ENCODE measurements at regions not wholly inside any gene's neighbourhood (a gene's known extent, or its start where the extent isn't known, plus 50 kb on each side); places are given as distances from the start of the nearest gene placed in this dataset.
A peak's percentile ranks its signal among the peaks of the same experiment; 100 is the strongest.

GRCh38 chr3:117473981-117474538 lies 764.5 kb downstream of the TUSC7 start:
- intact Hi-C loops (cut with DNase I, micrococcal nuclease), result no loop called here

GRCh38 chr3:117476572-117476971 lies 767.0 kb downstream of the TUSC7 start:
- DNase-seq (no peak), ATAC-seq (no peak)
- intact Hi-C loops (cut with DNase I, micrococcal nuclease), result no loop called here

More at GRCh38 chr3:117473981-117474538, 764.5 kb downstream of the TUSC7 start:
- no peak for ATAC-seq
- Histone ChIP-seq H3K4me3 (no peak overlapping the region), H3K4me1 (ENCODE audit: low read depth) (no peaks in the 10 kb centered on the region), H3K9me3 (no peaks in the 10 kb centered on the region), H3K36me3 (ENCODE audit: low read depth) (no peaks in the 10 kb centered on the region)
- DNase-seq, result peak in 1 of 3 donors; percentile 5
- TF ChIP-seq CTCF (IDR thresholded peaks at IDR 0.05), result no peak

GRCh38 chr3:117477214-117477755 lies 767.7 kb downstream of the TUSC7 start:
- ATAC-seq (no peak), DNase-seq (no peak)
- Histone ChIP-seq H3K9me3 (no peaks in the 10 kb centered on the region), H3K4me3 (no peak overlapping the region), H3K4me1 (ENCODE audit: low read depth) (no peaks in the 10 kb centered on the region), H3K36me3 (ENCODE audit: low read depth) (no peaks in the 10 kb centered on the region)
- intact Hi-C loops (cut with DNase I, micrococcal nuclease), result no loop called here
- TF ChIP-seq CTCF (IDR thresholded peaks at IDR 0.05), result no peak

More at GRCh38 chr3:117476572-117476971, 767.0 kb downstream of the TUSC7 start:
- Histone ChIP-seq H3K4me3 (no peak overlapping the region), H3K4me1 (ENCODE audit: low read depth) (no peaks in the 10 kb centered on the region), H3K9me3 (no peaks in the 10 kb centered on the region), H3K36me3 (ENCODE audit: low read depth) (no peaks in the 10 kb centered on the region)
- TF ChIP-seq CTCF (IDR thresholded peaks at IDR 0.05), result no peak

- no peak for DNase-seq
- Histone ChIP-seq H3K4me3 (no peak overlapping the region), H3K4me1 (ENCODE audit: low read depth) (no peaks in the 10 kb centered on the region), H3K9me3 (no peaks in the 10 kb centered on the region), H3K36me3 (ENCODE audit: low read depth) (no peaks in the 10 kb centered on the region)
- ATAC-seq, result no peak
- no peak for TF ChIP-seq CTCF (IDR thresholded peaks at IDR 0.05)
- intact Hi-C loops (cut with DNase I, micrococcal nuclease), result no loop called here
These were observed 769.5 kb downstream of the TUSC7 start for GRCh38 chr3:117479095-117479494.

- ATAC-seq (no peak), DNase-seq (no peak)
- H3K36me3 ChIP-seq (ENCODE audit: low read depth), result no peaks in the 10 kb centered on the region
- H3K4me1 ChIP-seq (ENCODE audit: low read depth), result no peaks in the 10 kb centered on the region
- H3K9me3 ChIP-seq, result no peaks in the 10 kb centered on the region
- intact Hi-C loops (cut with DNase I, micrococcal nuclease), result no loop called here
- no peak overlapping the region for H3K4me3 ChIP-seq
- no peak for TF ChIP-seq CTCF (IDR thresholded peaks at IDR 0.05)
These were observed 770.9 kb downstream of the TUSC7 start for GRCh38 chr3:117480525-117480924.
